ENCODE measurements at regions not wholly inside any gene's neighbourhood (a gene's known extent, or its start where the extent isn't known, plus 50 kb on each side); places are given as distances from the start of the nearest gene placed in this dataset.
"Not testable (repeated sequence)": the region's sequence is repeated elsewhere in the genome, so short reads cannot be mapped to it uniquely, and the experiment has no call there.

DNA sequence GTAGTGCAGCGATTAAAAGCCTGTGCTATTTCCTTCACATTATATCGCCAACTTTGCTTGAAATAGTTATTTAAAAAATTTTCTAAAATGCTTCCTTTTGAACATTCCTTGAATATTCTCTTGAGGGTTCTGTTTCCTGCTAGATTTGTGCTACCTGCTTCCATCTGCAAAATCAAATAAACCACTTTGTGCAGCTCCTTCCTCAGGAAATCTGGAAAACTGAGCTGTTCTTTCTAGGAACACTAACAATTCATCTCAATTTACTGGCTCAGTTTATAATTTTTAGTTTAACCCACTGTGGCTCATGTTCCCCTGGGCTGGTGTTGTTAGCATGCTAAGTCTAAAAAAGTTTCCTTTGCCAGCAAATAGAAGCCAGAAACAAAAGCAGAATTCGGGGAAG, 88.1 kb upstream of the LCORL start:
- H3K36me3 ChIP-seq (ENCODE audit: control insufficient read depth in 2 of 3, insufficient read depth in 3 of 3, low read length in 3 of 3) = no peaks in the 10 kb centered on the region
- Mint-ChIP-seq H3K9me3 (no peaks in the 10 kb centered on the region), H3K27ac (no peak overlapping the region), H3K36me3 (no peaks in the 10 kb centered on the region), H3K4me3 (no peak overlapping the region), H3K27me3 (peaks cover 8 to 31% (median 27%) of the 10 kb centered on the region in 5 donors), H3K4me1 (no peaks in the 10 kb centered on the region)
- H3K4me1 ChIP-seq (ENCODE audit: control insufficient read depth in 2 of 2, insufficient read depth in 2 of 2, low read length in 2 of 2) = no peaks in the 10 kb centered on the region
- POLR2A ChIA-PET = no interaction called here
- ATAC-seq (no peak), DNase-seq (no peak)
- no peak overlapping the region for H3K4me3 ChIP-seq (ENCODE audit: low read length)
- CTCF ChIA-PET = no interaction called here
- no peaks in the 10 kb centered on the region for H3K9me3 ChIP-seq (ENCODE audit: control insufficient read depth in 2 of 3, low read length in 3 of 3)
- no peak overlapping the region for H3K27ac ChIP-seq (ENCODE audit: low read depth, low read length)
- intact Hi-C loops (cut with micrococcal nuclease) = no loop called here
- no peaks in the 10 kb centered on the region for H3K27me3 ChIP-seq (ENCODE audit: control insufficient read depth in 2 of 2, insufficient read depth in 2 of 2, low read length in 2 of 2)

- H3K4me3 ChIP-seq (ENCODE audit: low read length); POLR2A ChIA-PET; H3K27ac Mint-ChIP-seq; H3K4me1 Mint-ChIP-seq; CTCF ChIA-PET; H3K27ac ChIP-seq (ENCODE audit: low read depth, low read length); H3K27me3 ChIP-seq (ENCODE audit: control insufficient read depth in 2 of 2, insufficient read depth in 2 of 2, low read length in 2 of 2); H3K9me3 ChIP-seq (ENCODE audit: control insufficient read depth in 2 of 3, low read length in 3 of 3); H3K4me1 ChIP-seq (ENCODE audit: control insufficient read depth in 2 of 2, insufficient read depth in 2 of 2, low read length in 2 of 2); H3K36me3 ChIP-seq (ENCODE audit: control insufficient read depth in 2 of 3, insufficient read depth in 3 of 3, low read length in 3 of 3); ATAC-seq; H3K36me3 Mint-ChIP-seq; DNase-seq; H3K9me3 Mint-ChIP-seq; H3K4me3 Mint-ChIP-seq; intact Hi-C loops (cut with micrococcal nuclease): not testable (repeated sequence)
- peaks cover 3 to 22% (median 18%) of the 10 kb centered on the region in 5 donors for H3K27me3 Mint-ChIP-seq
These were observed 86.4 kb upstream of the LCORL start for GRCh38 chr4:18107848-18108528.

- Histone ChIP-seq H3K36me3 (ENCODE audit: control insufficient read depth in 2 of 3, insufficient read depth in 3 of 3, low read length in 3 of 3) (no peaks in the 10 kb centered on the region), H3K4me1 (ENCODE audit: control insufficient read depth in 2 of 2, insufficient read depth in 2 of 2, low read length in 2 of 2) (no peaks in the 10 kb centered on the region), H3K27ac (ENCODE audit: low read depth, low read length) (no peak overlapping the region), H3K27me3 (ENCODE audit: control insufficient read depth in 2 of 2, insufficient read depth in 2 of 2, low read length in 2 of 2) (no peaks in the 10 kb centered on the region), H3K4me3 (ENCODE audit: low read length) (no peak overlapping the region), H3K9me3 (ENCODE audit: control insufficient read depth in 2 of 3, low read length in 3 of 3) (no peaks in the 10 kb centered on the region)
- POLR2A ChIA-PET = no interaction called here
- Mint-ChIP-seq H3K36me3 (no peaks in the 10 kb centered on the region), H3K4me1 (no peaks in the 10 kb centered on the region), H3K9me3 (no peaks in the 10 kb centered on the region), H3K4me3 (no peak overlapping the region), H3K27ac (no peak overlapping the region), H3K27me3 (peaks cover 0 to 17% (median 15%) of the 10 kb centered on the region in 5 donors)
- DNase-seq (no peak), ATAC-seq (no peak)
- intact Hi-C loops (cut with micrococcal nuclease) = no loop called here
- CTCF ChIA-PET = no interaction called here
These were observed 85.1 kb upstream of the LCORL start for GRCh38 chr4:18106620-18107019.

- intact Hi-C loops (cut with micrococcal nuclease) = no loop called here
- Histone ChIP-seq H3K36me3 (ENCODE audit: control insufficient read depth in 2 of 3, insufficient read depth in 3 of 3, low read length in 3 of 3) (no peaks in the 10 kb centered on the region), H3K9me3 (ENCODE audit: control insufficient read depth in 2 of 3, low read length in 3 of 3) (no peaks in the 10 kb centered on the region), H3K27ac (ENCODE audit: low read depth, low read length) (no peak overlapping the region), H3K4me3 (ENCODE audit: low read length) (no peak overlapping the region), H3K27me3 (ENCODE audit: control insufficient read depth in 2 of 2, insufficient read depth in 2 of 2, low read length in 2 of 2) (no peaks in the 10 kb centered on the region), H3K4me1 (ENCODE audit: control insufficient read depth in 2 of 2, insufficient read depth in 2 of 2, low read length in 2 of 2) (no peaks in the 10 kb centered on the region)
- no peaks in the 10 kb centered on the region for H3K4me1 Mint-ChIP-seq
- POLR2A ChIA-PET = no interaction called here
- H3K4me3 Mint-ChIP-seq = no peak overlapping the region
- ATAC-seq (no peak), DNase-seq (no peak)
- H3K27ac Mint-ChIP-seq = no peak overlapping the region
- no peaks in the 10 kb centered on the region for H3K9me3 Mint-ChIP-seq
- CTCF ChIA-PET = no interaction called here
- peaks cover 3 to 18% (median 12%) of the 10 kb centered on the region in 5 donors for H3K27me3 Mint-ChIP-seq
- H3K36me3 Mint-ChIP-seq = no peaks in the 10 kb centered on the region
These were observed 83.8 kb upstream of the LCORL start for GRCh38 chr4:18105030-18106011.

DNA sequence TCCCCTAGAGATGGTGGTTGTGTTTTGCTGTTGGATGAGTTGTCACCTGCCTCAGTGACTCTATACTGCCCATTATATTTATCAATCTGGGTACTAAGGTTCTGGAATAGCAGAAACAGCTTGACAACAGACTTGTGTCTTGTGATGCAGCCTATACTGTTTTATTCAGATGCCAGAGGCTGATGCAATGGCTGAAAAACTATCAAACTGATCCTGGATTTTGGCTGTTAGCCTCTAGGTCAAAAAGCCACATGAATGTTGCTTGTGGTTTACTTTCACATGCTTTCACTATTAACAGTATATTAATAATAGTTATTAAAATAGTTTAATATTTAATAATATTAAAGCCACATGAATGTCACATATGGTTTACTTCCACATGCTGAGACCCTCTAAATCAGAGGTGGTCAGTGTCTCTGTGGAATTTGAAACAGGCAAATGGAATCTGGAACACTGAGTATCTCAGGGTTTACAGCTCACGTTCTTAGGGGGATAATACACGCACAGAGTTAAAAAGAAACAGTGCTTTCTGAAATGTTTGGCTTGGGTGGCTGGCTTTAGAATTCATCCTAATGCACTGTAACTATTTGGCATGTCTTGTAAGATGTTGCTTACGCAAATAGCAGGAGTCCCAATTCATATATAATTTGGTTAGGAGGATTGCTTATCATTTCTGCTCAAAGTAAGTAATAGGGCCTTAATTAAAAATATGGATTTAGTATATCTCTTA, 82.5 kb upstream of the LCORL start:
- CTCF ChIA-PET = no interaction called here
- H3K4me3 Mint-ChIP-seq = no peak overlapping the region
- POLR2A ChIA-PET = no interaction called here
- H3K4me1 ChIP-seq (ENCODE audit: control insufficient read depth in 2 of 2, insufficient read depth in 2 of 2, low read length in 2 of 2) = no peaks in the 10 kb centered on the region
- no peaks in the 10 kb centered on the region for H3K36me3 Mint-ChIP-seq
- H3K9me3 Mint-ChIP-seq = no peaks in the 10 kb centered on the region
- no peak overlapping the region for H3K27ac ChIP-seq (ENCODE audit: low read depth, low read length)
- no peaks in the 10 kb centered on the region for H3K27me3 ChIP-seq (ENCODE audit: control insufficient read depth in 2 of 2, insufficient read depth in 2 of 2, low read length in 2 of 2)
- no peak overlapping the region for H3K4me3 ChIP-seq (ENCODE audit: low read length)
- ATAC-seq = no peak
- intact Hi-C loops (cut with micrococcal nuclease) = no loop called here
- H3K27me3 Mint-ChIP-seq = peaks cover 4 to 17% (median 13%) of the 10 kb centered on the region in 5 donors
- DNase-seq = no peak
- no peaks in the 10 kb centered on the region for H3K4me1 Mint-ChIP-seq
- H3K27ac Mint-ChIP-seq = no peak overlapping the region
- no peaks in the 10 kb centered on the region for H3K9me3 ChIP-seq (ENCODE audit: control insufficient read depth in 2 of 3, low read length in 3 of 3)
- no peaks in the 10 kb centered on the region for H3K36me3 ChIP-seq (ENCODE audit: control insufficient read depth in 2 of 3, insufficient read depth in 3 of 3, low read length in 3 of 3)

DNA sequence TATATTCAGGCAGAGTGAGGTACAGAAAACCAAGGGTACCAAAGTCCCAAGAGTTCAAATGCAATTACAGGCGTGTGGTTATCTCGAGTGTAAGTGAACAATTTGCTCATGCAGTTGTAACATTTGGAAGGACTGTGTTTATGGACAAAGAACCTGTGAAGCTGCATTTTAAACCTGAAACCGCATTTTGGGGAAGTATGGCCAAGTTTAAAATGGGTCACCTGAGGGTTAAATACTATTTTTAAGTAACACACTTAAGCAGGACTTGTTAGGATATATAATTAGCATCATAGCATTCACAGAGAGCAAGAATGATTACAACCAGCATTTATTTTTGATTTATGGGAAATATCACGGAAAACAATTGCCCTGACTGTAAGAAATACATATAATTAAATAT, 79.1 kb upstream of the LCORL start:
- ATAC-seq (no peak), DNase-seq (no peak)
- Histone ChIP-seq H3K4me3 (ENCODE audit: low read length) (no peak overlapping the region), H3K4me1 (ENCODE audit: control insufficient read depth in 2 of 2, insufficient read depth in 2 of 2, low read length in 2 of 2) (no peaks in the 10 kb centered on the region), H3K9me3 (ENCODE audit: control insufficient read depth in 2 of 3, low read length in 3 of 3) (no peaks in the 10 kb centered on the region), H3K36me3 (ENCODE audit: control insufficient read depth in 2 of 3, insufficient read depth in 3 of 3, low read length in 3 of 3) (no peaks in the 10 kb centered on the region), H3K27me3 (ENCODE audit: control insufficient read depth in 2 of 2, insufficient read depth in 2 of 2, low read length in 2 of 2) (no peaks in the 10 kb centered on the region), H3K27ac (ENCODE audit: low read depth, low read length) (no peak overlapping the region)
- peaks cover 0 to 2% (median 0%) of the 10 kb centered on the region in 11 donors for H3K9me3 Mint-ChIP-seq
- H3K27me3 Mint-ChIP-seq = peaks cover 4 to 18% (median 11%) of the 10 kb centered on the region in 5 donors
- no peaks in the 10 kb centered on the region for H3K4me1 Mint-ChIP-seq
- CTCF ChIA-PET = no interaction called here
- no peak overlapping the region for H3K27ac Mint-ChIP-seq
- intact Hi-C loops (cut with micrococcal nuclease) = no loop called here
- H3K4me3 Mint-ChIP-seq = no peak overlapping the region
- H3K36me3 Mint-ChIP-seq = no peaks in the 10 kb centered on the region
- POLR2A ChIA-PET = no interaction called here
